ENCODE measurements at regions not wholly inside any gene's neighbourhood (a gene's known extent, or its start where the extent isn't known, plus 50 kb on each side); places are given as distances from the start of the nearest gene placed in this dataset.

GRCh38 chr13:36550177-36550576 is 117.9 kb downstream of the CCNA1 start:
- H3K27me3 ChIP-seq (ENCODE audit: control insufficient read depth, insufficient read depth, low read length) = no peaks in the 10 kb centered on the region
- H3K9me3 ChIP-seq (ENCODE audit: control insufficient read depth, insufficient read depth, low read length) = no peaks in the 10 kb centered on the region
- no peak overlapping the region for H3K9ac ChIP-seq (ENCODE audit: low read depth, low read length)
- H3K36me3 ChIP-seq (ENCODE audit: control insufficient read depth, insufficient read depth, low read length) = no peaks in the 10 kb centered on the region
- H3K27ac ChIP-seq (ENCODE audit: low read depth, low read length) = no peak overlapping the region
- H3K4me1 ChIP-seq (ENCODE audit: control insufficient read depth, insufficient read depth, low read length) = no peaks in the 10 kb centered on the region
- H3K4me3 ChIP-seq (ENCODE audit: low read depth, low read length) = no peak overlapping the region

GRCh38 chr13:36551445-36551844 is 119.2 kb downstream of the CCNA1 start:
- H3K27me3 ChIP-seq (ENCODE audit: control insufficient read depth, insufficient read depth, low read length) = no peaks in the 10 kb centered on the region
- H3K9me3 ChIP-seq (ENCODE audit: control insufficient read depth, insufficient read depth, low read length) = no peaks in the 10 kb centered on the region
- no peaks in the 10 kb centered on the region for H3K4me1 ChIP-seq (ENCODE audit: control insufficient read depth, insufficient read depth, low read length)
- no peak overlapping the region for H3K9ac ChIP-seq (ENCODE audit: low read depth, low read length)
- H3K4me3 ChIP-seq (ENCODE audit: low read depth, low read length) = no peak overlapping the region
- no peaks in the 10 kb centered on the region for H3K36me3 ChIP-seq (ENCODE audit: control insufficient read depth, insufficient read depth, low read length)
- no peak overlapping the region for H3K27ac ChIP-seq (ENCODE audit: low read depth, low read length)

DNA sequence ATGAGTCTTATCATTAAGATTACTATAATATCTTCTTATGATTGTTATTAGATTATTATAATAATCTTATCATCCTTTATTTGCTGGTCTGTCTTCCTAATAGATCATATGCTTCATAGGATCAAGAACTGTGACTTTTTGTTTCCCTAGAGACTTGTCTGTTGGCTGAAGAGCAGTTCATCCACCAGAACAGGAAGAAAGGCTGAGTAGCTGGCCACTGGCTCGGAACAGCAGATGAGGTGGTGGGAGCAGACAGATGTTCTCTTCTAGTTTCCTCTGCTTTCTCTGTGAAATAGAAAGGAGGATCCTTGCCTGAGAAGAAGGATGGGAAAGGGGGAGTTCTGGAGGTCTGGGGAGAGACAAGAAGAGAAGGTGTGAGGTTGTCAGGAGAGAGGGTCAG is 120.0 kb downstream of the CCNA1 start:
- Histone ChIP-seq H3K9ac (ENCODE audit: low read depth, low read length) (no peak overlapping the region), H3K27ac (ENCODE audit: low read depth, low read length) (no peak overlapping the region), H3K4me3 (ENCODE audit: low read depth, low read length) (no peak overlapping the region), H3K4me1 (ENCODE audit: control insufficient read depth, insufficient read depth, low read length) (no peaks in the 10 kb centered on the region), H3K36me3 (ENCODE audit: control insufficient read depth, insufficient read depth, low read length) (no peaks in the 10 kb centered on the region), H3K27me3 (ENCODE audit: control insufficient read depth, insufficient read depth, low read length) (no peaks in the 10 kb centered on the region), H3K9me3 (ENCODE audit: control insufficient read depth, insufficient read depth, low read length) (no peaks in the 10 kb centered on the region)

GRCh38 chr13:36553491-36553890 is 120.3 kb upstream of the SERTM1 start:
- H3K4me3 ChIP-seq (ENCODE audit: low read depth, low read length) = no peak overlapping the region
- H3K4me1 ChIP-seq (ENCODE audit: control insufficient read depth, insufficient read depth, low read length) = no peaks in the 10 kb centered on the region
- H3K27ac ChIP-seq (ENCODE audit: low read depth, low read length) = no peak overlapping the region
- H3K27me3 ChIP-seq (ENCODE audit: control insufficient read depth, insufficient read depth, low read length) = no peaks in the 10 kb centered on the region
- H3K36me3 ChIP-seq (ENCODE audit: control insufficient read depth, insufficient read depth, low read length) = no peaks in the 10 kb centered on the region
- H3K9ac ChIP-seq (ENCODE audit: low read depth, low read length) = no peak overlapping the region
- no peaks in the 10 kb centered on the region for H3K9me3 ChIP-seq (ENCODE audit: control insufficient read depth, insufficient read depth, low read length)

DNA sequence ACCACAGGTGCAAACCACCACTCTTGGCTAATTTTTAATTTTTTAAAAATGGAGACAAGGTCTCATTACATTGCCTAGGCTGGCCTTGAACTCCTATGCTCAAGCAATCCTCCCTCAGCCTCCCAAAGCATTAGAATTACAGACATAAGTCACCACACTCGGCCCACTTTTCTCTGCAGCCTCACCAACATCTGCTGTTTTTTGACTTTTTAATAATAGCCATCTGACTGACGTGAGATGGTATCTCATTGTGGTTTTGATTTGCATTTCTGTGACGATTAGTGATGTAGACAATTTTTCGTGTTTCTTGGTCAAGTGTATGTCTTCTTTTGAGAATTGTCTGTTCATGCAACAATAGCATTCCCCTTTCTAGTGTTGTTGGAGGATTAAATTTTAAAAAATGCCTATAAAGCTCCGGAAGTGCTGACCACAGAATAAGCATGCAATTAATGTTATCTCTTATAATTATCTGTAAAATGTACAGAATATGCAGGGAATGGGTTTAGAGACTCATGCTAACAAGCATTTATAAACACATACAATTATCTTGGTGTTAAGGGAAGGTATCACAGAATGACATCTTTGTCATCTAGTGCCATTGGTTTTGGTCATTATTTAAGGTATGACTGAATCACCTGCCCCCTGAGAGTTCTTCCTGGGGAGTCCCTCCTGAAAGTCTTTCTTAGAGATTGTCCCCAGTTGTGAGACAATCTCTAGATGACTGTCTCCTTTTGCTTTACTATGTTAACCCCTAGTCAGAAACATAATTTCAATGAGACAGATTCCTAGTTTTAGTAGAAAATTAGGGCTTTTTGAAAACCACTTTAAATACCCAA is 118.5 kb upstream of the SERTM1 start:
- Histone ChIP-seq H3K27me3 (ENCODE audit: control insufficient read depth, insufficient read depth, low read length) (no peaks in the 10 kb centered on the region), H3K36me3 (ENCODE audit: control insufficient read depth, insufficient read depth, low read length) (no peaks in the 10 kb centered on the region), H3K4me1 (ENCODE audit: control insufficient read depth, insufficient read depth, low read length) (peaks cover under 1% of the 10 kb centered on the region; the same call in 1 of the 2 replicates), H3K9me3 (ENCODE audit: control insufficient read depth, insufficient read depth, low read length) (no peaks in the 10 kb centered on the region), H3K27ac (ENCODE audit: low read depth, low read length) (no peak overlapping the region), H3K4me3 (ENCODE audit: low read depth, low read length) (no peak overlapping the region), H3K9ac (ENCODE audit: low read depth, low read length) (no peak overlapping the region)

- no peaks in the 10 kb centered on the region for H3K27me3 ChIP-seq (ENCODE audit: control insufficient read depth, insufficient read depth, low read length)
- H3K4me1 ChIP-seq (ENCODE audit: control insufficient read depth, insufficient read depth, low read length) = peaks cover 5% of the 10 kb centered on the region; the same call in 1 of the 2 replicates
- no peak overlapping the region for H3K27ac ChIP-seq (ENCODE audit: low read depth, low read length)
- H3K4me3 ChIP-seq (ENCODE audit: low read depth, low read length) = no peak overlapping the region
- H3K9ac ChIP-seq (ENCODE audit: low read depth, low read length) = no peak overlapping the region
- no peaks in the 10 kb centered on the region for H3K9me3 ChIP-seq (ENCODE audit: control insufficient read depth, insufficient read depth, low read length)
- no peaks in the 10 kb centered on the region for H3K36me3 ChIP-seq (ENCODE audit: control insufficient read depth, insufficient read depth, low read length)
Observed at GRCh38 chr13:36559375-36559774, 114.4 kb upstream of the SERTM1 start.

DNA sequence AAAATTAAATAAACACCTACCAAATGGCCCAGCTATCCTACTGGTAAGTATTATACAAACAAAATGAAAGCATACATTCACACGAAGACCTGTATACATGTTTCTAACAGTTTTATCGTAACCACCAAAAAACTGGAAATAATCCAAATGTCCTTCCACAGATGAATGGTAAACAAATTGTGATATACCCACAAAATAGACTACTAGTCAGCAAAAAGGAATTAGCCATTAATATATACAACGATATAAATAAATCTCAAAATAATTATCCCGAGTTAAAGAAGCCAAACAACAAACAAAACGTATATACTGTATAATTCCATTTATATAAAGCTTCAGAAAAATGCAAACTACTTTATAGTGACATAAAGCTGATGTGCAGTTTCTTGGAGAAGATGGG is 106.3 kb upstream of the SERTM1 start:
- Histone ChIP-seq H3K36me3 (ENCODE audit: control insufficient read depth, insufficient read depth, low read length) (no peaks in the 10 kb centered on the region), H3K27ac (ENCODE audit: low read depth, low read length) (no peak overlapping the region), H3K27me3 (ENCODE audit: control insufficient read depth, insufficient read depth, low read length) (no peaks in the 10 kb centered on the region), H3K9me3 (ENCODE audit: control insufficient read depth, insufficient read depth, low read length) (0 out of 2 replicates have a peak, but pooled peaks cover 3% of the 10 kb centered on the region), H3K4me3 (ENCODE audit: low read depth, low read length) (no peak overlapping the region), H3K9ac (ENCODE audit: low read depth, low read length) (no peak overlapping the region), H3K4me1 (ENCODE audit: control insufficient read depth, insufficient read depth, low read length) (no peaks in the 10 kb centered on the region)

- Histone ChIP-seq H3K4me1 (ENCODE audit: control insufficient read depth, insufficient read depth, low read length) (no peaks in the 10 kb centered on the region), H3K9me3 (ENCODE audit: control insufficient read depth, insufficient read depth, low read length) (0 out of 2 replicates have a peak, but pooled peaks cover 3% of the 10 kb centered on the region), H3K4me3 (ENCODE audit: low read depth, low read length) (no peak overlapping the region), H3K9ac (ENCODE audit: low read depth, low read length) (no peak overlapping the region), H3K27ac (ENCODE audit: low read depth, low read length) (no peak overlapping the region), H3K36me3 (ENCODE audit: control insufficient read depth, insufficient read depth, low read length) (no peaks in the 10 kb centered on the region), H3K27me3 (ENCODE audit: control insufficient read depth, insufficient read depth, low read length) (no peaks in the 10 kb centered on the region)
Observed at GRCh38 chr13:36570489-36570888, 103.3 kb upstream of the SERTM1 start.

DNA sequence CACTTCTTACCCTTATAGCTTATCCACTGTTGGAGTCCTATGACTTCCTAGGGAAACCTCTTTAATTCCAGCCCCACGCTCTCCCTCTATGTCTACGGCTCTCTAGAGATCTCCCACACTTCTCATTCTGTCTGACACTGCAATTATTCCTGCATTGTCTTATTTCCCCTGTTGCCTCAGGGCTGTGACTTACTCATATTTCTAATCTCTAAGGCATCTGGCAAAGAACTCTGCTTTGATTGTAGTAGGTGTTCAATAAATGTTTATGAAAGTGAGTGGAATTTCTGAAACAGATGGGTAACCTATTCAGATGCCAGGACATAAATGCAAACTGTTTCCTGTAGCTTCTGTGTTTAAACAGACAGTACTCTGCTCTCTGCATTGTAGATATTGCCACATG is 102.4 kb upstream of the SERTM1 start:
- Histone ChIP-seq H3K9me3 (ENCODE audit: control insufficient read depth, insufficient read depth, low read length) (0 out of 2 replicates have a peak, but pooled peaks cover 3% of the 10 kb centered on the region), H3K36me3 (ENCODE audit: control insufficient read depth, insufficient read depth, low read length) (no peaks in the 10 kb centered on the region), H3K4me1 (ENCODE audit: control insufficient read depth, insufficient read depth, low read length) (no peaks in the 10 kb centered on the region), H3K4me3 (ENCODE audit: low read depth, low read length) (no peak overlapping the region), H3K27me3 (ENCODE audit: control insufficient read depth, insufficient read depth, low read length) (no peaks in the 10 kb centered on the region), H3K9ac (ENCODE audit: low read depth, low read length) (no peak overlapping the region), H3K27ac (ENCODE audit: low read depth, low read length) (no peak overlapping the region)

DNA sequence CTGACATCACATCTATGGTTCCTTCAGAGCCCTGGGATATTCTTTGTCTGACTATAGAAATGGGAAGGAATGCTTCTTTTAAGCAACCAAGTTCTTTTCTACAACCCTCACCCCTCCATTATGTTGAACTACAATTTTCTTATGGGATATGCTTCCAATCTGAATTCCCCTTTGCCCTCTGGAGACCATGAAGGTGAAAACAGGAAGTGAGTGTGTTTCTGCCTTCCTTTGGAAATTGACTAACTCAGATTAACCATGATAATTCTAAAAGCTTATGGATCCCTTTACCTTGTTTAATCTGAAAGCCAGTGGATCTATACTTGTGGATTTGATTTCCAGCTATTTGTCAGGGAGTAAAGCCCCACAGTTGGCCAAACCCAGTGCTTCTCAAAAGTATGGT is 90.8 kb upstream of the SERTM1 start:
- no peaks in the 10 kb centered on the region for H3K27me3 ChIP-seq (ENCODE audit: control insufficient read depth, insufficient read depth, low read length)
- no peak overlapping the region for H3K9ac ChIP-seq (ENCODE audit: low read depth, low read length)
- H3K4me1 ChIP-seq (ENCODE audit: control insufficient read depth, insufficient read depth, low read length) = no peaks in the 10 kb centered on the region
- H3K9me3 ChIP-seq (ENCODE audit: control insufficient read depth, insufficient read depth, low read length) = no peaks in the 10 kb centered on the region
- H3K27ac ChIP-seq (ENCODE audit: low read depth, low read length) = no peak overlapping the region
- no peaks in the 10 kb centered on the region for H3K36me3 ChIP-seq (ENCODE audit: control insufficient read depth, insufficient read depth, low read length)
- no peak overlapping the region for H3K4me3 ChIP-seq (ENCODE audit: low read depth, low read length)

DNA sequence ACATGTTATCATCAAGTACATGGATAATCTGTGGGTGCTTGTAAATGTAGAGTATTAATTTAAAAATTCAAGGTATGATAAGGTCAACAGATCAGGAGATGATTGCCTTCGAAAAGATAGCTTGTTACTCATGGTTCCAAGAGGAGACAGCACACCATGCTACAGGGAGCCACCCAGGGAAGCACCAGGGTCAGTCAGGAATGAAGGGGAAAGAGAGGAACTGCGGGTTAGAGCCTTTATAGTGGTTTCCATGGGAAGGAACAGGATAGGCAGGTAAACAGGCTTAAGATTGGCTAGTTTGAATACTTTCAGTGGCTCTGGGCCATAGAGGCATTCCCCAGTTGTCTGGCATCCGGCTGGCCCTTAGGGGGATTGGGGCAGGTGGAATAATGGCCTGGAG is 74.2 kb upstream of the SERTM1 start:
- H3K4me3 ChIP-seq (ENCODE audit: low read depth, low read length) = no peak overlapping the region
- no peaks in the 10 kb centered on the region for H3K27me3 ChIP-seq (ENCODE audit: control insufficient read depth, insufficient read depth, low read length)
- H3K36me3 ChIP-seq (ENCODE audit: control insufficient read depth, insufficient read depth, low read length) = no peaks in the 10 kb centered on the region
- no peaks in the 10 kb centered on the region for H3K9me3 ChIP-seq (ENCODE audit: control insufficient read depth, insufficient read depth, low read length)
- H3K4me1 ChIP-seq (ENCODE audit: control insufficient read depth, insufficient read depth, low read length) = no peaks in the 10 kb centered on the region
- no peak overlapping the region for H3K9ac ChIP-seq (ENCODE audit: low read depth, low read length)
- no peak overlapping the region for H3K27ac ChIP-seq (ENCODE audit: low read depth, low read length)
